ENCODE measurements at regions not wholly inside any gene's neighbourhood (a gene's known extent, or its start where the extent isn't known, plus 50 kb on each side); places are given as distances from the start of the nearest gene placed in this dataset.

DNA sequence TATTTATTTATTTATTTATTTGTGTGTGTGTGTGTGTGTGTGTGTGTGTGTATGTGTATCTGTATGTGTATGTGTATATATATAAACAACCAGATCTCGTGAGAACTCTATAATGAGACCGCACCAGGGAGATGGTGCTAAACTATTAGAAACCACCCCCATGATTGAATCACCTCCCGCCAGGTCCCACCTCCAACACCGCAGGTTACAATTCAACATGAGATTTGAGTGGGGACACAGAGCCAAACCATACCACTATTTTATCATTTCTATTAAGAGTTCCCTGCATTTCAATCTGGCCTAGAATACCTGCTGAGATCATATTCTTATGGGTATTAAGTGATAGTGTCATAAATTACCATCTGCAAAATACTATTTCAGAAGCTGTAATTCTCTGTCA is 243.8 kb upstream of the PLEKHG7 start:
- DNase-seq, result no peak

DNA sequence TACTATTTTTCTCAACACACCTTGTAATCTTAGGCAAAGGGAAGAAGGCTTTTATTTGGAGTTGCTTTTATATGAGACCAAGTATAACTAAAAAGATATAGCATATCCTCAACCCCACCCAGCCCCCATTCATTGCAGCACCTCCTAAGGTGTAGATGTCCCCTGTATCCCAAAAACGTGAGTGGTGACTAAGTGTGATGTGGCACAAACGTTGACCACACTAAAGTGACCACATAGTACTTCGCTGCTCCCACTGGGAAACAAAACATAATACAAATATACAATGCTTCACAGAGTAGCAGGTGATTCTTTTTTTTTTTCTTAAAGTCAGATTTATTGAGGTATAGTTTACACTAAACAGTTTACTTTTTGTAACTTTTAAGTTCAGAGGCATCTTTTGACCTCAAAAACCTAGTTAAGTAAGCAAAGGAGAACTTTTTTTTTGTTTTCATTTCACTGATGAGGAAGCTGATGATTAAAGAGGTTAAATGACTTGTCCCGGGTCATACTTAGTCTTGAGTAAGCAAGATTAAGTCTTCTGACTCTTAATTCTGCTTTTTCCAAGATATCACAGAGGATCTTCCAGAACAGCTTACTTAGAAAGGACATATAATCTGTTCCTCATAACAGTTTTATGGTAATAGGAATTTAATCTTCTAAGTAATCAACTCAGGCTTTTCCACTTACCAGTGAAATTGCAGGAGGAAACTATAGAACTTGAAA is 245.2 kb upstream of the PLEKHG7 start:
- DNase-seq, result no peak

DNA sequence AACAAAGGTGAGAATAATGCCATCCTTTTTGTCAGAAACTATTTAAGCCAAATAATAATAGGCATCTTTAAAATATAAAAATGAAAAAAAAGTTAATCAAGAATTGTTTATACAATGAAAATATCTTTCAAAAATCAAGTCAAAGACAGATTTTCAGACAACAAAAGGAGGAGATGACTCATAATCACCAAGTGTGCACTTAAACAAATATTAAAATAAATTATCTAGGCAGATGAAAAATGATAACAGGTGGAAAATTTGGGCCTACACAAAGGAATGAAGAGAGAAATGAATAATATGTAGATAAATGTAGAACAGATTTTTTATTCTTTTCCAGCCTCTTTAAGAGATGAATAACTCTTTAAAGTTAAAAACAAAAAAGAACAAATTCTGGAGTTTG is 250.0 kb upstream of the PLEKHG7 start:
- DNase-seq, result no peak

DNA sequence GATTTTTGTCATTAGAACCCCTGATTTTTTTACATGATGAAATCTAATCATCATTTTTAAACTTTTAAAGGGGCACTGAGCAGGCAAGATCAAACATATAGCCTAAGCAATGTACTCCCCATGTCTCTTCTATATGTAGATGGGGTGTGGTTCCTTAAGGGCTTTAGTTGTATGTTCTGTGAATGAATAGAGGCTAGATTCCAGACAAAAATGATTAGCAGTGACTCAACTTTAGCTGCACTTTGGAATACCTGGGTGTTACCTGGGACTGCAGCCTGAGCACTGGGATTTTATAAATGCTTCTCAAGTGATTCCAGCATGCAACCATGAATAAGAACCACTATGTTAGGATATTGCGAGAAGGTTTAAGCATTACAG is 256.7 kb upstream of the PLEKHG7 start:
- no peak for DNase-seq

DNA sequence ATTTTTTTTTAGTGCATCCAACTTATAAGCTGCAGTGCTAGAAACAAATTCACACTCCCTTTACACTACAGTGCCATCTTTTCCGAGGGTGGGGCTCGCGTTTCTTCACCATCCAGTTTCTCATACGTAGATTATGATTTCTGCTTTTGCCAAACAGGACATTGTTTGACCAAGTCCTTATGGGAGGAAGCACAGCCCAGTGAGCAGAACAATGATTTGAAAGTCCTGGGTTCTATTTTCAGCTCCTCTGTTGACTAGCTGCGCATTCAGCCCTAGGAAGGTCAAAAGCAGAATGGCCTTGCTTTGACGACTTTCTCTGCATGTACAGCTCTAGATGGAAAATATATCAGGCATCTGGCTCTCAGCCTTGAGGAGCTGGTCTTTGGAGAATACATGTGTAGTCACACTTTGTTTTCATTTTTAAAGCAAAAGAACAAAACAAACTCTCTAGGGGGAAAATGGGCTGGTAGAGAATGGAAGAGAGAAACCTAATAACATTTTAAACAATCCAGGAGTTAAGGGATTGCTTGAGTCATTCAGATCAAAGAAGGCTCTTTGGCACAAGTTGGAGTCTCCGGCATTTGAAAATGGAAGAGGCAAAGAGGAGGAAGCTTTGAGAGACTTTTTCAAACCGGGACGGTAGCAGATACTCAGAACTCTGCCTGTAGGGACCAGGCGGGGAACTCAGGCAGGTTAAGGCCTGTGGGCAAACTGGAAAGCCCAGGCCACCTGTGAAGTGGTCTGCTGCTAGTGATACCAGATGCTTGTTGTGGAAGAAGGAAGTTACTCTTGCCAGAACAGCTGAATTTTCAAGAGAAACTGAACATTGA is 257.3 kb upstream of the PLEKHG7 start:
- no peak for DNase-seq

- no peak for DNase-seq
Measured at GRCh38 chr12:92444763-92445162, 258.0 kb upstream of the PLEKHG7 start.

GRCh38 chr12:92442782-92443181 is 260.0 kb upstream of the PLEKHG7 start:
- no peak for DNase-seq

DNA sequence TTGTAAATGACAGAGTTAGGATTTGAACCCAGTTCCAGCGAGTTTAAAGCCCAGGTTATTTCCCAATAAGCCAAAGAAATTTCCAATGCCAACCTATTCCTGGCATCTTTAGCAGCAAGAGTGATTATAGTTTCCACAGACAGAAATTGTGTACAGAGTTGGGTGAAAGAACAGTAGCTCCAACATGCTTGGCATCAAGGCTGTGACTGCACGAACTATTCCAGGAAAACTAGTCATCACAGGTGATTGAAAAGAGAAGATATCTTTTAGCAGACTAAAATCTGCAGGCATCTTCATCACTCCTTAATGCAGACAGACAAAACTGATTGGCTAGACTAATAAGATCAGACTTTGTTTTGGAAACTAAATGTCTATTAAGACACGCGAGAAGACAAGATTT is 262.7 kb upstream of the PLEKHG7 start:
- DNase-seq, result no peak

GRCh38 chr12:92439420-92439805 is 263.4 kb upstream of the PLEKHG7 start:
- DNase-seq, result no peak

GRCh38 chr12:92438641-92439419 is 264.0 kb upstream of the PLEKHG7 start:
- DNase-seq, result no peak

GRCh38 chr12:92437452-92437851 is 265.3 kb upstream of the PLEKHG7 start:
- no peak for DNase-seq

GRCh38 chr12:92436856-92437255 is 265.9 kb upstream of the PLEKHG7 start:
- DNase-seq, result no peak

GRCh38 chr12:92434607-92435025 is 268.2 kb upstream of the PLEKHG7 start:
- no peak for DNase-seq

- DNase-seq, result no peak
Measured at GRCh38 chr12:92432724-92433441, 269.9 kb upstream of the PLEKHG7 start.

GRCh38 chr12:92431146-92431545 is 271.6 kb upstream of the PLEKHG7 start:
- no peak for DNase-seq

GRCh38 chr12:92426332-92426731 is 276.5 kb upstream of the PLEKHG7 start:
- no peak for DNase-seq

DNA sequence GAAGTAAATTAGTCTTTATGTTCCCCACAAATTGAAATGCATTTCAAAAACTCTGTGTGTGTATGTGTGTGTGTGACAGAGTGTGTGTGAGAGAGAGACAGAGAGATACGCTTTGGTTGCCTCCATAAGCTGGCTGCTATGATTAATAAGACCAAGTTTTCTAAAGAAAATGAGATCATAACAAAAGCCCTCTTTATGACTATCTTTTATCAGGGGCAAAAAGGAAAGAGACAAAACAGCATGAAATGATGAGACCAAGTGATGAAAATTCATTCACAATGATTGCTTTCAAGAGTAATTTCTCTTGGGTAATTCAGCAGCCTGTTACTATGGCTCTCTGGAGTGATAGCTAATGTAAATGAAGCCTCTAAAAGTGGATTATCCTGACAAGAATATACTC is 277.6 kb upstream of the PLEKHG7 start:
- DNase-seq, result no peak

GRCh38 chr12:92424338-92424737 is 278.5 kb upstream of the PLEKHG7 start:
- no peak for DNase-seq

GRCh38 chr12:92421701-92422100 is 276.1 kb upstream of the BTG1 start:
- DNase-seq, result no peak

GRCh38 chr12:92421042-92421441 is 275.4 kb upstream of the BTG1 start:
- no peak for DNase-seq

DNA sequence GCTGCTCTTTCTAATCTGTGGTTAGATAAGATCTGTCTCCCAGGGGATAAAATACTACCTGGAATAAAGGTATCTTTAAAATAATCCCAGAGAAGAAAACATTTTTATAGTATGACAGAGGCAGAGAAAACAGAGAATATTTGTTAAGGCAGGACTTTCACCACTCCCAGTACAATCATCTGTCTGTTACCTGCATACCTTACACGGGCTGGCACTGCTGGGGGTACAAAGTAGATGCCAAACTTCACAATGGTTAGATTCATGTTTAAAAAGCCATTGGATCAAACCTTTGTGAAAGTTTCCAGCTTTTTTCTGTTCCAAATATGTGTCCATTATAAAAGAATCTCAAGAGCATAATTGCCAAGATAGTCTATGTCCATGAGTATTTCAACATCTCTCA is 273.6 kb upstream of the BTG1 start:
- no peak for DNase-seq

DNA sequence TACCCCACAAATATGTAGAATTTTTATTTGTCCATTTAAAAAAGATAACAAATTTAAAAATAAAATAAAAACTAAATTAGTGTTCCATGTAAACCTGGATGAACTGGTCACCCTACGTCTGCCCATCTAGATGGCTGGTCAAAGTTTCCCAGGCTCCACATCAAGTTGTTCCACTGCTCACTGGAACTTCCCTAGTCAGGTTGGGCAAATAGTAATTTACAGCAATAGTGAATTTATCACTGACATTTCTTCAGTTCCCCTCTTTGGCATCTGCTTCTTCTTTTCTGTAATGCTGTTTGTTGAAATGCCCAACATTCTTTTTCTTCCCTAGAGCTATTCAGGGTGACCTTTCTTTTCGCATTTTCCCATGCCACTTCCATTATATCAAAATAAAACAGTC is 272.7 kb upstream of the BTG1 start:
- no peak for DNase-seq

- DNase-seq, result no peak
Measured at GRCh38 chr12:92417373-92417772, 271.7 kb upstream of the BTG1 start.

All from NCI-H146 (cell line).